ENCODE measurements at regions not wholly inside any gene's neighbourhood (a gene's known extent, or its start where the extent isn't known, plus 50 kb on each side); places are given as distances from the start of the nearest gene placed in this dataset.

DNA sequence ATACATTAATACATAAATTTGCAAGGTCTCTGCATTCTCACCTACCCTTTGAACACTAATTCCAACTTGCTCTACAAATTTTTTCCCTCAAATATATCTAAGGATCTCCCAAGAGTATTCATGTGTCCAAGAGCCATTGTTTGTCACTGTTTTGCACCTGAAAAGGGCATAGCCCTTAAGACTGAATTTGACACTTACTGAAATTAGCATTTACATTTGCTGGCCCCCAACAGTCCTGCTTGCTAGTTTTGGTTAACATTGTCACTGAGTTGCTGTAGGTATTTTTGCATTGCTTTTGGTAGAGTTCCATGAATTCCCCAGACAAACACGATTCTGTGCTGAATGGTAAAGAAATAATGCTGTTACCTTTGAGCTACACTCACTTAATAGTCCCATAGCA is 57.3 kb downstream of the KCNA4 start:
- no peak for DNase-seq (ENCODE audit: low spot score)

DNA sequence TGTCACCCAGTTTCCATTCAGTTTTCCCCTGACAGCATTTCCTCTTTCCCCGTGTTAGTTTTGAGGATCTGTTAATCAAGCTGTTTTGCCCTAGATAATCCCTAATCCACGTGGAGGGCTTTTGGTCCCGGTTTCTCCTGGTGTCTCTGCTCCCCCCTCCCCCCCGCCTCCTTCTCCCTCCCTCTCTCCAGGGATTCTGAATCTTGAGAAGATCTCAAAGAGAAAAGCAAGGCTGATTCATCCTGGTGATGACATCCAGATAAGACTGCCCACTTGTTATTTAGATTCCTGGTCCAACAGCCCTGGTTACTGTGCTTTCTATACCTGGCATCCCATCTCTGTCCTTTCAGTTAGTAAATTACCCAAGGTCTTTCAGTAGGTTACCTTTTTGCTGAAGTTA is 59.4 kb downstream of the KCNA4 start:
- no peak for DNase-seq (ENCODE audit: low spot score)

DNA sequence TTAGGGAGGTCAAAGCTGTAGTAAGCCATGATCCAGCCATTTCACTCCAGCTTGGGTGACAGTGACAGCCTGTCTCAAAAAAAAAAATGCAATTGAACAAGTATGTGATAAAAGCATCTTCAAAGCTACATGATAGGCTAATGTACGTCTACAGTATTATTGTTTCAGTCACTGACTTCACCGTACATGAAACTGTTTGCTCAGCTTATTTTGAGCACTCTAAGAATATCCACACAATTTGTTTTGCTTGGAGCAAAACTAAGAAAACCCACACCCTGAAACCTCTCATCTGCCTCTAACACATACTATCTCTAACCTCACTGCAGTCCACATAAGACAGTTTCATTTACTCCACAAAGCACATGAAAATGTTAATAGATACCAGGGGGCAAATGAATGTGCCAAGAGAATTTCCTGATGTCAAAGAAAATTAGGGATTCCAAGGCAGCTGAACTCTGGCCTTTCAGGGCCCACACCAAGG is 60.7 kb downstream of the KCNA4 start:
- no peak for DNase-seq (ENCODE audit: low spot score)

DNA sequence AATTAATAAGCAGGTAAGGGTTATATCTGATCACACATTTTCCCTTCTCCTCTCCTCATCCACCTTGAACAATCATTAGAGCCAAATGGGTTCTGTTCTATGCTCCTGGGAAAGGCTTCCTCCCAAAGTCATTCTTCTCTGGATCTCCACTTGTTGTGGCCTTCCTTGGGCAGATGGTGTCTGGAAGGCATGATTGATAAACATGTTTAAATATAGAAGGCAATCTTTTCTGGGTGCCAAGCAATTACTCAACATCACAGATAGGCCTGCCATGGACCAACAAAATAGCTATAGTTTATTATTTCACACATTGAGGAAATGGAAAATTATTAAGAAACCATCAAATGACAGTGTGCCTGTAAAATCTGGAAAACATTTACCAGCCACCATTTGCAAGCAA is 73.5 kb downstream of the KCNA4 start:
- DNase-seq (ENCODE audit: low spot score), result no peak

- DNase-seq (ENCODE audit: low spot score), result no peak
These were observed 79.3 kb downstream of the KCNA4 start for GRCh38 chr11:29937526-29937925.

DNA sequence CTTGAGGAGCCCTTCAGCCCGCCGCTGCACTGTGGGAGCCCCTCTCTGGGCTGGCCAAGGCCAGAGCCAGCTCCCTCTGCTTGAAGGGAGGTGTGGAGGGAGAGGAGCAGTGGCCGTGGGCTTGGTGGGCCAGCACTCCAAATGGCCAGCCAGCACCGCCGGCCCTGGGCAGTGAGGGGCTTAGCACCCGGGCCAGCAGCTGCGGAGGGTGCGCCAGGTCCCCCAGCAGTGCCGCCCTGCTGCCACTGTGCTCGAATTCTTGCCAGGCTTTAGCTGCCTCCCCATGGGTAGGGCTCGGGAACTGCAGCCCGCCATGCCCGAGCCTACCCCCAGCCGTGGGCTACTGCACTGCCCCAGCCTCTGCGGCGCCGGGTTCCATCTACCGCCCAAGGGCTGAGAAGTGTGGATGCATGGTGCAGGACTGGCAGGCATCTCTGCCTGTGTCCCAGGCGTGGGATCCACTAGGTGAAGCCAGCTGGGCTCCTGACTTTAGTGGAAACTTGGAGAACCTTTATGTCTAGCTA is 82.7 kb downstream of the KCNA4 start:
- no peak for DNase-seq (ENCODE audit: low spot score)

DNA sequence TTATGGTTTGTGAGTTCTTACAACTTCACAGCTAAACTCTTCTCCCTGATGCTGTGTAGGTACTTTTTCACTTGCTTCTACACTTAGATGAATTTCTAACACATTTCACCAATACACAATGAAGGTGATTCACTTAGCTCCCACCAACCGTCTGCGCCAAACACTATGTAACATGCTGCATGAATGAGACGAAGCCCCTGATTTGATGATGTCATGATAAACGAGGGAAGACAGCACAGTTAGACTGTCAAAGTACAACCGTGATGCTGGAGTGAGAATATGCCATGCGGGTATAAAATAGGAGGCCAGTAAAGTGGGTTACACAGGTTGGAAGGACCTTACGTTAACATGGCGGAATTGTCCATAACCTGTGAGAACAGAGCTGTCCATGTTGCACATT is 100.8 kb downstream of the KCNA4 start:
- no peak for DNase-seq (ENCODE audit: low spot score)

- no peak for DNase-seq (ENCODE audit: low spot score)
These were observed 102.5 kb downstream of the KCNA4 start for GRCh38 chr11:29914203-29914930.

GRCh38 chr11:29913352-29913751 is 103.5 kb downstream of the KCNA4 start:
- no peak for DNase-seq (ENCODE audit: low spot score)

GRCh38 chr11:29900382-29900781 is 116.4 kb downstream of the KCNA4 start:
- DNase-seq (ENCODE audit: low spot score), result no peak

DNA sequence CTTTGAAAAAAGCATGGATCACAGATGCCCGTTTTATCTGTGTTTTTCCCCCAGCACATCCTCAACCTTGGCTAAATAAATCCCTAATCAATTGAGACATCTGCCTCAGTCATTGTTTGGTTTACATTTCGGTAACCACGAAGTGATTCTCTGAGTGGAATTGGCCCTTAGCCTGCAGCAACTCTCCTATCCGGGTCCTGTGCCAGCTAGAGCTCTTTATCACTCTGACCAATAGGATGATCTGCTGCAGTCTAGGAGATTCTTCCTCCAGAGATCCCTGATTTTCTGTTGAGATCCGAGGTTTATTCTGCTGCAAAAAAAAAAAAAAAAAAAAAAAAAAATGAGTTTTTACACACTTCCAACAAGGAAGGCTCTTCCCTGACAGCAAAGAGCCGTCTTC is 137.3 kb downstream of the KCNA4 start:
- no peak for DNase-seq (ENCODE audit: low spot score)

- DNase-seq (ENCODE audit: low spot score), result no peak
These were observed 140.6 kb downstream of the KCNA4 start for GRCh38 chr11:29876192-29876591.

- DNase-seq (ENCODE audit: low spot score), result no peak
These were observed 169.6 kb downstream of the KCNA4 start for GRCh38 chr11:29847219-29847618.

DNA sequence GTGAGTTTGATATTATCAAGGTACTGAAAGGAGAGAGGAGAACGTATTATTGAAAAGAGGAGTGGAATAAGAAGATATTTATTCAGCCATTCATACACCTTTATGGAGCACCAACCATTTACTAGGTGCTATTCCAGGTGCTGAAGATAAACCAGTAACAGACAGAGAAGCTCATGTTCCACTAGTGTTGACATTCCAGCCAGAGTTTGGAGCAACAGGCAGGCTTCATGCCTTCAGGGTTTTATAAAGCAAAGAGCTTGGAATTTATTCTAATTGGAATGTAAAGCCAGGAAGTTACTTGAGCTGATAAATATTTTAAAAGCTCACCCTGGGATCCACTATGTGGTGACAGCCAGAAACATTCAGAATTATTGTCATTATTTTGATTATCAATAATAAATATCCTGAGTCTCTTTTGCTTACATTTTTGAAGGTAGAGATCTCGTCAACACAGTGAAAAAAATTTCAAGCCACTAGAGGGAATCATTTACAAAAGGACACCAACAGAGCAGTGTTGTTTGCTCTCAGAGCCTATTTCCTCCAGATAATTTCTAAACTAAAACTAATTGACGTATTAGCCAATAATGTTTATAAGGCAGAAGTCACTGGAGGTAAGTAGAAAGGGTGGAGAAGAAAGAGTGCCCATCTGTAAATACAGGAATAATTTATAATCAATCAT is 172.0 kb downstream of the KCNA4 start:
- DNase-seq (ENCODE audit: low spot score), result no peak

DNA sequence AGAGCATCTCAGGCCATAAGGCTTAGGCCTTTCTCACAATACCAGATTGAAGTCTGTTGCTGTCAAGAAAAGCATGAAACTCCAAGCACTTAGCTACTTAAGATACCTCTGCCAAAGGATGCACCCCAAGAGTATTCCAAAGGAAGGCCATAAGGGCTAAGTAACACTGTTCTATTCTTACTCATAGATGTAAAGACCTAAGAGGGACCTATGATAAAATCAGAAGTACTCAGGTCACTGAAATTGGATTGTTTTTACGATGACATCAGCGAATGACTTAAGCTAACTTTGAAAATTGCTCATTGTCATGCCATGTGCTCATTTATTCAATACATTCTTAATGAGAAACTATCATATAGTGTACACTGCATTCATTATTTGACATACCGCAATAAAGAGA is 172.8 kb downstream of the KCNA4 start:
- no peak for DNase-seq (ENCODE audit: low spot score)

- no peak for DNase-seq (ENCODE audit: low spot score)
These were observed 174.8 kb downstream of the KCNA4 start for GRCh38 chr11:29842061-29842460.

- DNase-seq (ENCODE audit: low spot score), result no peak
These were observed 190.0 kb downstream of the KCNA4 start for GRCh38 chr11:29826878-29827277.

GRCh38 chr11:29816359-29816758 is 200.5 kb downstream of the KCNA4 start:
- no peak for DNase-seq (ENCODE audit: low spot score)

GRCh38 chr11:29809121-29809520 is 207.7 kb downstream of the KCNA4 start:
- no peak for DNase-seq (ENCODE audit: low spot score)

DNA sequence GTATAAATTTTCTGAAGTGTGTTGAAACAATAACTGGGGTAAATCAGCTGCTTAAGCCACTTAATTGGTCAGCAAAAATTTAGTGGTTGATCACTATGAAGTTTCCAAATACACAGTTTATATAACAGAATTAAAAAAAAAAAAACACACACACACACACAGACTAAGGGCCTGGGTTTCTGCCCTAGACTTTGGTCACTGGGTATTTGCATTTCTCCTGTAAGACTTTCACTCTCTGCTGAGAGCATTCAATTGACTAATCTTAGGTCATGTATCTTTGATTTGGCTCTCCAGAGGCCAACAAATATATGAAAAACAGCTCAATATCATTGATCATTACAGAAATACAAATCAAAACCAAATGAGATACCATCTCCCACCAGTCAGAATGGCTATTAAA is 214.3 kb downstream of the KCNA4 start:
- DNase-seq (ENCODE audit: low spot score), result no peak

DNA sequence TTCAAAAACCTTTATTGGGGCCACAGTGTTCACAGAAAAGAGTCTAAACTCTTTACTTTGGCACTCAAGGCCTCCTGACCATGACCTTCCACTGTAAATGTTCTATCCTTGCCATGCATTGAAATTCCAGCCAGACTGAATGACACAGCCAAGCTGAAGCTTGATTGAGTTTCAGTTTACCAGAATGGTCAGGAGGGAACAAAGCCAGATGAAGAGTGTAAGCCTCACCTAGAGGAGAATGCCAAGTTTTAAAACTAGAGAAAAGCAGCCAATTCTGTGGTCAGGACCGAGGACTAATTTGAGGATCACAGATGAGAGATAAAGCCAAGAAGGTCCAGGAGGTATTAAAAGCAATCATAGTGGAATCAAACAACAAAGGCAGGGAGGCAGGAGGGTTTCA is 215.3 kb downstream of the KCNA4 start:
- DNase-seq (ENCODE audit: low spot score), result no peak

- DNase-seq (ENCODE audit: low spot score), result no peak
These were observed 230.7 kb downstream of the KCNA4 start for GRCh38 chr11:29786092-29786491.

DNA sequence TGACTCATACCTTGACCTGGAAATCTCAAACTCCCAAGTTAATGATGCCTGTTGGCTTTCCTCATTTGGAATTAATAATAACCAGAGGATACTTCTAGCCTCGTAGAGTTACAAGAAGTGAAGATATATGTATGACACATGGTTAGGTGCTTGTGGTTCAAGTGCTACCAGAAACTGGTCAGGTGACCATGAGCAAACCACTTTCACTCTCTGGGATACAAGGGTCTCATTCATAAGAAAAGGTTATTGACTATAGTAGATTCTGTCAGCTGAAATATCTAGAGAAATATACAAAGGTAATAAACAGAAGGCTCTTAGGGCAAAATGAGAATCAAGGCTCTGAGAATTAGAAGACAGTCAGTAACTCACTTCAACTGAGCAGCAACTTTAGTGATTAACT is 233.3 kb downstream of the KCNA4 start:
- no peak for DNase-seq (ENCODE audit: low spot score)

All from SK-N-DZ (cell line).